ENCODE measurements at regions not wholly inside any gene's neighbourhood (a gene's known extent, or its start where the extent isn't known, plus 50 kb on each side); places are given as distances from the start of the nearest gene placed in this dataset.

- 40% methylated on average over 2 of the region's 2 CpGs for WGBS (ENCODE audit: low lambda C conversion rate)
- H3K27ac ChIP-seq (ENCODE audit: low read depth in 2 of 2, low read length in 1 of 2): no peak overlapping the region
- DNase-seq: no peak
- no peaks in the 10 kb centered on the region for H4K20me1 ChIP-seq (ENCODE audit: insufficient read depth)
- no peak overlapping the region for H3K4me2 ChIP-seq
- H3K9me2 ChIP-seq: no peaks in the 10 kb centered on the region
- H3K9ac ChIP-seq: no peak overlapping the region
- H3K9me3 ChIP-seq: 0 out of 2 replicates have a peak, but pooled peaks cover 4% of the 10 kb centered on the region
- no peak overlapping the region for H3K4me3 ChIP-seq (ENCODE audit: low read depth in 2 of 2, low read length in 1 of 2)
- H3K36me3 ChIP-seq (replicated peaks in 1 of 2; ENCODE audit: control insufficient read depth in 1 of 2, insufficient read depth in 2 of 2, low read length in 1 of 2): no peaks in the 10 kb centered on the region
- POLR2A ChIA-PET: no interaction called here
- TF ChIP-seq IRF3 (IDR thresholded peaks at IDR 0.05; ENCODE audit: low read depth, low read length) (no peak), CHD2 (IDR thresholded peaks at IDR 0.05; ENCODE audit: low read length, partially characterized antibody) (no peak), FOSL2 (IDR thresholded peaks at IDR 0.05; ENCODE audit: borderline replicate concordance, low read depth) (no peak), RFX5 (IDR thresholded peaks at IDR 0.05; ENCODE audit: low read length) (no peak), SIN3A (IDR thresholded peaks at IDR 0.05; ENCODE audit: borderline replicate concordance, low read depth, low read length) (no peak), ELF1 (IDR thresholded peaks at IDR 0.05) (no peak), TAF1 (IDR thresholded peaks at IDR 0.05; ENCODE audit: borderline replicate concordance, low read depth, low read length) (no peak), RCOR1 (IDR thresholded peaks at IDR 0.05; ENCODE audit: low read length) (no peak), MXI1 (IDR thresholded peaks at IDR 0.05; ENCODE audit: low read depth, low read length) (no peak), FOXJ3 (CRISPR knock-in tag; IDR thresholded peaks at IDR 0.05) (no peak), TEAD4 (IDR thresholded peaks at IDR 0.05; ENCODE audit: borderline replicate concordance, insufficient read depth) (no peak), MEF2A (IDR thresholded peaks at IDR 0.05; ENCODE audit: borderline replicate concordance, low read depth) (no peak), SMC3 (IDR thresholded peaks at IDR 0.05; ENCODE audit: low read depth, low read length) (no peak), YY1 (IDR thresholded peaks at IDR 0.05; ENCODE audit: low read depth) (no peak), TCF12 (IDR thresholded peaks at IDR 0.05) (no peak), RXRA (IDR thresholded peaks at IDR 0.05; ENCODE audit: borderline replicate concordance, low read depth) (no peak)
- TF ChIP-seq, protein P1, sequence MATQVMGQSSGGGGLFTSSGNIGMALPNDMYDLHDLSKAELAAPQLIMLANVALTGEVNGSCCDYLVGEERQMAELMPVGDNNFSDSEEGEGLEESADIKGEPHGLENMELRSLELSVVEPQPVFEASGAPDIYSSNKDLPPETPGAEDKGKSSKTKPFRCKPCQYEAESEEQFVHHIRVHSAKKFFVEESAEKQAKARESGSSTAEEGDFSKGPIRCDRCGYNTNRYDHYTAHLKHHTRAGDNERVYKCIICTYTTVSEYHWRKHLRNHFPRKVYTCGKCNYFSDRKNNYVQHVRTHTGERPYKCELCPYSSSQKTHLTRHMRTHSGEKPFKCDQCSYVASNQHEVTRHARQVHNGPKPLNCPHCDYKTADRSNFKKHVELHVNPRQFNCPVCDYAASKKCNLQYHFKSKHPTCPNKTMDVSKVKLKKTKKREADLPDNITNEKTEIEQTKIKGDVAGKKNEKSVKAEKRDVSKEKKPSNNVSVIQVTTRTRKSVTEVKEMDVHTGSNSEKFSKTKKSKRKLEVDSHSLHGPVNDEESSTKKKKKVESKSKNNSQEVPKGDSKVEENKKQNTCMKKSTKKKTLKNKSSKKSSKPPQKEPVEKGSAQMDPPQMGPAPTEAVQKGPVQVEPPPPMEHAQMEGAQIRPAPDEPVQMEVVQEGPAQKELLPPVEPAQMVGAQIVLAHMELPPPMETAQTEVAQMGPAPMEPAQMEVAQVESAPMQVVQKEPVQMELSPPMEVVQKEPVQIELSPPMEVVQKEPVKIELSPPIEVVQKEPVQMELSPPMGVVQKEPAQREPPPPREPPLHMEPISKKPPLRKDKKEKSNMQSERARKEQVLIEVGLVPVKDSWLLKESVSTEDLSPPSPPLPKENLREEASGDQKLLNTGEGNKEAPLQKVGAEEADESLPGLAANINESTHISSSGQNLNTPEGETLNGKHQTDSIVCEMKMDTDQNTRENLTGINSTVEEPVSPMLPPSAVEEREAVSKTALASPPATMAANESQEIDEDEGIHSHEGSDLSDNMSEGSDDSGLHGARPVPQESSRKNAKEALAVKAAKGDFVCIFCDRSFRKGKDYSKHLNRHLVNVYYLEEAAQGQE (IDR thresholded peaks at IDR 0.05; ENCODE audit: low read depth, low read length): no peak
- TF ChIP-seq, protein P2, sequence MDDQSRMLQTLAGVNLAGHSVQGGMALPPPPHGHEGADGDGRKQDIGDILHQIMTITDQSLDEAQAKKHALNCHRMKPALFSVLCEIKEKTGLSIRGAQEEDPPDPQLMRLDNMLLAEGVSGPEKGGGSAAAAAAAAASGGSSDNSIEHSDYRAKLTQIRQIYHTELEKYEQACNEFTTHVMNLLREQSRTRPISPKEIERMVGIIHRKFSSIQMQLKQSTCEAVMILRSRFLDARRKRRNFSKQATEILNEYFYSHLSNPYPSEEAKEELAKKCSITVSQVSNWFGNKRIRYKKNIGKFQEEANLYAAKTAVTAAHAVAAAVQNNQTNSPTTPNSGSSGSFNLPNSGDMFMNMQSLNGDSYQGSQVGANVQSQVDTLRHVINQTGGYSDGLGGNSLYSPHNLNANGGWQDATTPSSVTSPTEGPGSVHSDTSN (IDR thresholded peaks at IDR 0.05): no peak
- TF ChIP-seq, protein P3, sequence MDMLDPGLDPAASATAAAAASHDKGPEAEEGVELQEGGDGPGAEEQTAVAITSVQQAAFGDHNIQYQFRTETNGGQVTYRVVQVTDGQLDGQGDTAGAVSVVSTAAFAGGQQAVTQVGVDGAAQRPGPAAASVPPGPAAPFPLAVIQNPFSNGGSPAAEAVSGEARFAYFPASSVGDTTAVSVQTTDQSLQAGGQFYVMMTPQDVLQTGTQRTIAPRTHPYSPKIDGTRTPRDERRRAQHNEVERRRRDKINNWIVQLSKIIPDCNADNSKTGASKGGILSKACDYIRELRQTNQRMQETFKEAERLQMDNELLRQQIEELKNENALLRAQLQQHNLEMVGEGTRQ (IDR thresholded peaks at IDR 0.05; ENCODE audit: borderline replicate concordance, low read depth, low read length): no peak
- no peaks in the 10 kb centered on the region for H3K79me2 ChIP-seq (ENCODE audit: insufficient read depth)
- no peaks in the 10 kb centered on the region for H3K27me3 ChIP-seq (ENCODE audit: insufficient read depth)
- H3F3A ChIP-seq (replicated peaks; ENCODE audit: insufficient read depth): no peaks in the 10 kb centered on the region
- CTCF ChIA-PET: no interaction called here
- no peak overlapping the region for H2AFZ ChIP-seq (ENCODE audit: low read depth)
- no peaks in the 10 kb centered on the region for H3K4me1 ChIP-seq (ENCODE audit: control insufficient read depth in 1 of 2, insufficient read depth in 2 of 2, low read depth in 1 of 2, low read length in 1 of 2)
Observed at GRCh38 chr10:121154310-121154709, 303.1 kb downstream of the WDR11 start.

All from SK-N-SH (cell line).